ENCODE measurements at regions not wholly inside any gene's neighbourhood (a gene's known extent, or its start where the extent isn't known, plus 50 kb on each side); places are given as distances from the start of the nearest gene placed in this dataset.

GRCh38 chr9:115396071-115396529, 278.1 kb upstream of the TNC start:
- no peaks in the 10 kb centered on the region for H3K9me3 Mint-ChIP-seq (ENCODE audit: unreplicated experiment)
- H3K4me3 Mint-ChIP-seq (ENCODE audit: unreplicated experiment) = no peak overlapping the region
- peak; percentile 18 for TF ChIP-seq CTCF (IDR thresholded peaks at IDR 0.05)
- no peaks in the 10 kb centered on the region for H3K36me3 Mint-ChIP-seq (ENCODE audit: unreplicated experiment)
- DNase-seq (ENCODE audit: extremely low spot score, unreplicated experiment) = no peak
- H3K27ac Mint-ChIP-seq (ENCODE audit: unreplicated experiment) = peak overlapping the region; percentile 20
- H3K27me3 Mint-ChIP-seq (ENCODE audit: unreplicated experiment) = no peaks in the 10 kb centered on the region
- peaks cover 43% of the 10 kb centered on the region for H3K4me1 Mint-ChIP-seq (ENCODE audit: unreplicated experiment)

- Mint-ChIP-seq H3K4me3 (ENCODE audit: unreplicated experiment) (no peak overlapping the region), H3K9me3 (ENCODE audit: unreplicated experiment) (no peaks in the 10 kb centered on the region), H3K27me3 (ENCODE audit: unreplicated experiment) (no peaks in the 10 kb centered on the region), H3K4me1 (ENCODE audit: unreplicated experiment) (peaks cover 54% of the 10 kb centered on the region), H3K36me3 (ENCODE audit: unreplicated experiment) (no peaks in the 10 kb centered on the region), H3K27ac (ENCODE audit: unreplicated experiment) (no peak overlapping the region)
- DNase-seq (ENCODE audit: extremely low spot score, unreplicated experiment) = no peak
- no peak for TF ChIP-seq CTCF (IDR thresholded peaks at IDR 0.05)
These were observed 279.8 kb upstream of the TNC start for GRCh38 chr9:115397591-115398312.

GRCh38 chr9:115398313-115398650, 280.3 kb upstream of the TNC start:
- H3K9me3 Mint-ChIP-seq (ENCODE audit: unreplicated experiment) = no peaks in the 10 kb centered on the region
- H3K4me1 Mint-ChIP-seq (ENCODE audit: unreplicated experiment) = peaks cover 54% of the 10 kb centered on the region
- H3K36me3 Mint-ChIP-seq (ENCODE audit: unreplicated experiment) = no peaks in the 10 kb centered on the region
- no peak overlapping the region for H3K4me3 Mint-ChIP-seq (ENCODE audit: unreplicated experiment)
- no peaks in the 10 kb centered on the region for H3K27me3 Mint-ChIP-seq (ENCODE audit: unreplicated experiment)
- no peak for TF ChIP-seq CTCF (IDR thresholded peaks at IDR 0.05)
- H3K27ac Mint-ChIP-seq (ENCODE audit: unreplicated experiment) = no peak overlapping the region
- no peak for DNase-seq (ENCODE audit: extremely low spot score, unreplicated experiment)

GRCh38 chr9:115398996-115399395, 281.0 kb upstream of the TNC start:
- Mint-ChIP-seq H3K27ac (ENCODE audit: unreplicated experiment) (no peak overlapping the region), H3K4me1 (ENCODE audit: unreplicated experiment) (peaks cover 58% of the 10 kb centered on the region), H3K27me3 (ENCODE audit: unreplicated experiment) (no peaks in the 10 kb centered on the region), H3K9me3 (ENCODE audit: unreplicated experiment) (no peaks in the 10 kb centered on the region), H3K4me3 (ENCODE audit: unreplicated experiment) (no peak overlapping the region), H3K36me3 (ENCODE audit: unreplicated experiment) (no peaks in the 10 kb centered on the region)
- no peak for DNase-seq (ENCODE audit: extremely low spot score, unreplicated experiment)
- TF ChIP-seq CTCF (IDR thresholded peaks at IDR 0.05) = no peak

- H3K4me3 Mint-ChIP-seq (ENCODE audit: unreplicated experiment) = no peak overlapping the region
- H3K36me3 Mint-ChIP-seq (ENCODE audit: unreplicated experiment) = no peaks in the 10 kb centered on the region
- peaks cover 58% of the 10 kb centered on the region for H3K4me1 Mint-ChIP-seq (ENCODE audit: unreplicated experiment)
- no peaks in the 10 kb centered on the region for H3K9me3 Mint-ChIP-seq (ENCODE audit: unreplicated experiment)
- no peaks in the 10 kb centered on the region for H3K27me3 Mint-ChIP-seq (ENCODE audit: unreplicated experiment)
- DNase-seq (ENCODE audit: extremely low spot score, unreplicated experiment) = no peak
- H3K27ac Mint-ChIP-seq (ENCODE audit: unreplicated experiment) = peak overlapping the region; percentile 75
- no peak for TF ChIP-seq CTCF (IDR thresholded peaks at IDR 0.05)
These were observed 282.8 kb upstream of the TNC start for GRCh38 chr9:115400796-115401195.
